GM19468 (cell line): ENCODE measurements at regions not wholly inside any gene's neighbourhood (a gene's known extent, or its start where the extent isn't known, plus 50 kb on each side); places are given as distances from the start of the nearest gene placed in this dataset.

ENCODE experiments used
- ATAC-seq: cut with Tn5 transposase; IDR thresholded peaks from one replicate; pipeline ENCODE4 v1.9.1; 2021; ENCODE audit warnings: mild to moderate bottlenecking, moderate library complexity, moderate number of reproducible peaks; ENCODE audit not compliant: unreplicated experiment; ENCODE audit errors: extremely low read depth

GRCh38 chr2:220029013-220029412 is 401.6 kb downstream of the SLC4A3 start:
- no peak for ATAC-seq

GRCh38 chr2:220033546-220033945 is 406.1 kb downstream of the SLC4A3 start:
- no peak for ATAC-seq

GRCh38 chr2:220034426-220035130 is 407.1 kb downstream of the SLC4A3 start:
- ATAC-seq: no peak

- ATAC-seq: no peak
Observed at GRCh38 chr2:220036431-220036830, 409.0 kb downstream of the SLC4A3 start.

GRCh38 chr2:220040346-220040745 is 412.9 kb downstream of the SLC4A3 start:
- ATAC-seq: no peak

- no peak for ATAC-seq
Observed at GRCh38 chr2:220041447-220041846, 414.0 kb downstream of the SLC4A3 start.

GRCh38 chr2:220043155-220043989 is 415.9 kb downstream of the SLC4A3 start:
- no peak for ATAC-seq

- ATAC-seq: no peak
Observed at GRCh38 chr2:220043990-220044335, 416.5 kb downstream of the SLC4A3 start.

GRCh38 chr2:220044383-220044782 is 417.0 kb downstream of the SLC4A3 start:
- no peak for ATAC-seq

GRCh38 chr2:220046507-220046906 is 419.1 kb downstream of the SLC4A3 start:
- ATAC-seq: no peak

- no peak for ATAC-seq
Observed at GRCh38 chr2:220051716-220052115, 424.3 kb downstream of the SLC4A3 start.

- no peak for ATAC-seq
Observed at GRCh38 chr2:220053919-220054318, 426.5 kb downstream of the SLC4A3 start.

- no peak for ATAC-seq
Observed at GRCh38 chr2:220057391-220057790, 430.0 kb downstream of the SLC4A3 start.

GRCh38 chr2:220057916-220058315 is 430.5 kb downstream of the SLC4A3 start:
- no peak for ATAC-seq

GRCh38 chr2:220064111-220065030 is 436.9 kb downstream of the SLC4A3 start:
- no peak for ATAC-seq

- ATAC-seq: no peak
Observed at GRCh38 chr2:220065581-220065980, 438.2 kb downstream of the SLC4A3 start.

- ATAC-seq: no peak
Observed at GRCh38 chr2:220068846-220069245, 441.4 kb downstream of the SLC4A3 start.

GRCh38 chr2:220070349-220070748 is 442.9 kb downstream of the SLC4A3 start:
- no peak for ATAC-seq

GRCh38 chr2:220071696-220072095 is 444.3 kb downstream of the SLC4A3 start:
- no peak for ATAC-seq

- no peak for ATAC-seq
Observed at GRCh38 chr2:220072669-220073220, 445.3 kb downstream of the SLC4A3 start.
